ENCODE measurements at regions not wholly inside any gene's neighbourhood (a gene's known extent, or its start where the extent isn't known, plus 50 kb on each side); places are given as distances from the start of the nearest gene placed in this dataset.

- no TSS peak for BruUV-seq (replicated peaks)
- TF ChIP-seq EZH2 (IDR thresholded peaks at IDR 0.05; ENCODE audit: low read depth) (no peak), CTCF (conservative IDR thresholded peaks at IDR 0.05) (no peak)
- no peak for DNase-seq
- Histone ChIP-seq H3K79me2 (ENCODE audit: low read depth) (no peaks in the 10 kb centered on the region), H2AFZ (no peak overlapping the region), H3K27ac (no peak overlapping the region), H4K20me1 (ENCODE audit: insufficient read depth) (no peaks in the 10 kb centered on the region), H3F3A (ENCODE audit: insufficient read depth, low read depth) (no peaks in the 10 kb centered on the region), H3K4me1 (replicated peaks; ENCODE audit: insufficient read depth) (no peaks in the 10 kb centered on the region), H3K9me3 (ENCODE audit: insufficient read depth, low read depth) (no peaks in the 10 kb centered on the region), H3K9me2 (ENCODE audit: insufficient read depth) (no peaks in the 10 kb centered on the region), H3K4me2 (no peak overlapping the region), H3K36me3 (ENCODE audit: low read depth) (no peaks in the 10 kb centered on the region), H3K4me3 (no peak overlapping the region), H3K27me3 (ENCODE audit: insufficient read depth, low read depth) (no peaks in the 10 kb centered on the region)
- POLR2A ChIA-PET (ENCODE audit: unreplicated experiment): no interaction called here
- CTCF ChIA-PET: no interaction called here
- intact Hi-C loops (cut with micrococcal nuclease; ENCODE audit: unreplicated experiment): no loop called here
These were observed 279.9 kb upstream of the COX7C start for GRCh38 chr5:86337667-86338460.

- H3F3A ChIP-seq (ENCODE audit: insufficient read depth, low read depth): no peaks in the 10 kb centered on the region
- TF ChIP-seq EZH2 (IDR thresholded peaks at IDR 0.05; ENCODE audit: low read depth) (no peak), CTCF (conservative IDR thresholded peaks at IDR 0.05) (no peak)
- H3K36me3 ChIP-seq (ENCODE audit: low read depth): no peaks in the 10 kb centered on the region
- H3K4me1 ChIP-seq (replicated peaks; ENCODE audit: insufficient read depth): no peaks in the 10 kb centered on the region
- no peak overlapping the region for H3K4me2 ChIP-seq
- intact Hi-C loops (cut with micrococcal nuclease; ENCODE audit: unreplicated experiment): no loop called here
- ChIA-PET CTCF (no interaction called here), POLR2A (ENCODE audit: unreplicated experiment) (no interaction called here)
- H3K9me2 ChIP-seq (ENCODE audit: insufficient read depth): peaks cover 7% of the 10 kb centered on the region; the same call in 1 of the 2 replicates
- no TSS peak for BruUV-seq (replicated peaks)
- H3K9me3 ChIP-seq (ENCODE audit: insufficient read depth, low read depth): no peaks in the 10 kb centered on the region
- DNase-seq: no peak
- no peaks in the 10 kb centered on the region for H3K27me3 ChIP-seq (ENCODE audit: insufficient read depth, low read depth)
- no peak overlapping the region for H3K4me3 ChIP-seq
- no peak overlapping the region for H3K27ac ChIP-seq
- H2AFZ ChIP-seq: no peak overlapping the region
- H3K79me2 ChIP-seq (ENCODE audit: low read depth): no peaks in the 10 kb centered on the region
- no peaks in the 10 kb centered on the region for H4K20me1 ChIP-seq (ENCODE audit: insufficient read depth)
These were observed 263.1 kb upstream of the COX7C start for GRCh38 chr5:86354664-86355063.

- ChIA-PET CTCF (no interaction called here), POLR2A (ENCODE audit: unreplicated experiment) (no interaction called here)
- TF ChIP-seq EZH2 (IDR thresholded peaks at IDR 0.05; ENCODE audit: low read depth): no peak
- no peak for TF ChIP-seq CTCF (conservative IDR thresholded peaks at IDR 0.05)
- no peak for DNase-seq
- no peaks in the 10 kb centered on the region for H3K36me3 ChIP-seq (ENCODE audit: low read depth)
- H3K27ac ChIP-seq: no peak overlapping the region
- H4K20me1 ChIP-seq (ENCODE audit: insufficient read depth): no peaks in the 10 kb centered on the region
- H3K9me2 ChIP-seq (ENCODE audit: insufficient read depth): no peaks in the 10 kb centered on the region; the same call in 1 of the 2 replicates
- no peaks in the 10 kb centered on the region for H3K4me1 ChIP-seq (replicated peaks; ENCODE audit: insufficient read depth)
- intact Hi-C loops (cut with micrococcal nuclease; ENCODE audit: unreplicated experiment): no loop called here
- no peaks in the 10 kb centered on the region for H3K79me2 ChIP-seq (ENCODE audit: low read depth)
- no peaks in the 10 kb centered on the region for H3F3A ChIP-seq (ENCODE audit: insufficient read depth, low read depth)
- H3K4me3 ChIP-seq: no peak overlapping the region
- no peak overlapping the region for H3K4me2 ChIP-seq
- no TSS peak for BruUV-seq (replicated peaks)
- H3K9me3 ChIP-seq (ENCODE audit: insufficient read depth, low read depth): no peaks in the 10 kb centered on the region
- H2AFZ ChIP-seq: no peak overlapping the region
- no peaks in the 10 kb centered on the region for H3K27me3 ChIP-seq (ENCODE audit: insufficient read depth, low read depth)
These were observed 256.9 kb upstream of the COX7C start for GRCh38 chr5:86360801-86361200.
